ENCODE measurements at regions not wholly inside any gene's neighbourhood (a gene's known extent, or its start where the extent isn't known, plus 50 kb on each side); places are given as distances from the start of the nearest gene placed in this dataset.

DNA sequence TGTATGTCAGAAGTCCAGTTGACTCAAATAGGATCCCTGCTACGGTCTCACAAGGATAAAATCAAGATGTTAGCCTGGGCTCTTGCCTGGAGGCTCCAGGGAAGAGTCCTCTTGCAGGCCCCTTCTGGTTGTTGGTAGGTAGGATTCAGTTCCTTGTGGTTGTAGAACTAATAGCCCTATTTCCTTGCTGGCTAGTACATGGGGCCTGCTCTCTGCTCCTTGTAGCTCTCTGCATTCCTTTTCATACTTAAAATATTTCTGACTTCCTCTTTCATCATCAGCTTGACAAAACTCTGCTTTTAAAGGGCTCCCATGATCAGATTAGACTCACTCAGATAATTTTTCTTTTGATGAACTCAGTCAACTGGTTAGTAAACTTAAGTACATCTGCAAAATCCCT lies 756.7 kb downstream of the GATA3 start:
- no peaks in the 10 kb centered on the region for H3K36me3 Mint-ChIP-seq (ENCODE audit: unreplicated experiment)

GRCh38 chr10:8815969-8816368 lies 761.5 kb downstream of the GATA3 start:
- no peak overlapping the region for H3K27ac Mint-ChIP-seq (ENCODE audit: unreplicated experiment)

More for the DNA sequence above, 756.7 kb downstream of the GATA3 start:
- Mint-ChIP-seq H3K27me3 (ENCODE audit: unreplicated experiment) (peaks cover 3% of the 10 kb centered on the region), H3K9me3 (ENCODE audit: unreplicated experiment) (peaks cover 6% of the 10 kb centered on the region), H3K4me1 (ENCODE audit: low read depth, unreplicated experiment) (no peaks in the 10 kb centered on the region), H3K4me3 (ENCODE audit: unreplicated experiment) (no peak overlapping the region), H3K27ac (ENCODE audit: unreplicated experiment) (no peak overlapping the region)
- DNase-seq = no peak
- TF ChIP-seq CTCF (IDR thresholded peaks at IDR 0.05; ENCODE audit: partially characterized antibody, unreplicated experiment) = no peak

DNA sequence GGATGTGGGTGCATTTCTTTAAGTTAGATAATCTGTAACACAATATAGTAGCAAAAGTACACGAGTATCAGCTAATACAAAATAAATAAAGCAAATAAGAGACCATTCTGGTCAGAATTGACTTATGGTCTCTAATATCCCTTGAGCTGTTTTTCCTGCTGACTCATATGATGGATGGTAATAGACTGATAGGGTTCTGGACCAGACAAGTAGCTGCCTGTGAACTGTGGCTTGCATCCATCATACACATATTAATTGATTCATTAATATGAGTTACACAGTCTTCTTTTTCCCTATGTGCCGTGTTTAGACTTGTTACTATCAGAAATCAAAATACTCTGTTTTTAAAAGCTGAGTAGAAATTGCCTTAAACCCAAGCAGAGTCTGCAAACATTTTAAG lies 762.8 kb downstream of the GATA3 start:
- no peaks in the 10 kb centered on the region for H3K4me1 Mint-ChIP-seq (ENCODE audit: low read depth, unreplicated experiment)
- no peak for DNase-seq
- no peak overlapping the region for H3K4me3 Mint-ChIP-seq (ENCODE audit: unreplicated experiment)
- no peak for TF ChIP-seq CTCF (IDR thresholded peaks at IDR 0.05; ENCODE audit: partially characterized antibody, unreplicated experiment)
- peaks cover 3% of the 10 kb centered on the region for H3K27me3 Mint-ChIP-seq (ENCODE audit: unreplicated experiment)
- H3K27ac Mint-ChIP-seq (ENCODE audit: unreplicated experiment) = no peak overlapping the region
- no peaks in the 10 kb centered on the region for H3K36me3 Mint-ChIP-seq (ENCODE audit: unreplicated experiment)
- H3K9me3 Mint-ChIP-seq (ENCODE audit: unreplicated experiment) = no peaks in the 10 kb centered on the region

More at GRCh38 chr10:8815969-8816368, 761.5 kb downstream of the GATA3 start:
- Mint-ChIP-seq H3K9me3 (ENCODE audit: unreplicated experiment) (no peaks in the 10 kb centered on the region), H3K4me1 (ENCODE audit: low read depth, unreplicated experiment) (no peaks in the 10 kb centered on the region), H3K27me3 (ENCODE audit: unreplicated experiment) (peaks cover 3% of the 10 kb centered on the region), H3K4me3 (ENCODE audit: unreplicated experiment) (no peak overlapping the region), H3K36me3 (ENCODE audit: unreplicated experiment) (no peaks in the 10 kb centered on the region)
- no peak for TF ChIP-seq CTCF (IDR thresholded peaks at IDR 0.05; ENCODE audit: partially characterized antibody, unreplicated experiment)
- no peak for DNase-seq

GRCh38 chr10:8825611-8826010 lies 771.1 kb downstream of the GATA3 start:
- no peaks in the 10 kb centered on the region for H3K4me1 Mint-ChIP-seq (ENCODE audit: low read depth, unreplicated experiment)

GRCh38 chr10:8829592-8829991 lies 775.1 kb downstream of the GATA3 start:
- DNase-seq = no peak
- Mint-ChIP-seq H3K27me3 (ENCODE audit: unreplicated experiment) (no peaks in the 10 kb centered on the region), H3K4me3 (ENCODE audit: unreplicated experiment) (no peak overlapping the region), H3K27ac (ENCODE audit: unreplicated experiment) (no peak overlapping the region), H3K9me3 (ENCODE audit: unreplicated experiment) (no peaks in the 10 kb centered on the region), H3K36me3 (ENCODE audit: unreplicated experiment) (no peaks in the 10 kb centered on the region), H3K4me1 (ENCODE audit: low read depth, unreplicated experiment) (no peaks in the 10 kb centered on the region)
- TF ChIP-seq CTCF (IDR thresholded peaks at IDR 0.05; ENCODE audit: partially characterized antibody, unreplicated experiment) = no peak

More at GRCh38 chr10:8825611-8826010, 771.1 kb downstream of the GATA3 start:
- DNase-seq = no peak
- no peak for TF ChIP-seq CTCF (IDR thresholded peaks at IDR 0.05; ENCODE audit: partially characterized antibody, unreplicated experiment)
- no peak overlapping the region for H3K4me3 Mint-ChIP-seq (ENCODE audit: unreplicated experiment)
- no peaks in the 10 kb centered on the region for H3K36me3 Mint-ChIP-seq (ENCODE audit: unreplicated experiment)
- no peaks in the 10 kb centered on the region for H3K9me3 Mint-ChIP-seq (ENCODE audit: unreplicated experiment)
- no peak overlapping the region for H3K27ac Mint-ChIP-seq (ENCODE audit: unreplicated experiment)
- H3K27me3 Mint-ChIP-seq (ENCODE audit: unreplicated experiment) = no peaks in the 10 kb centered on the region
